Fibroblast of lung (primary cell): ENCODE measurements at regions not wholly inside any gene's neighbourhood (a gene's known extent, or its start where the extent isn't known, plus 50 kb on each side); places are given as distances from the start of the nearest gene placed in this dataset.

ENCODE experiments used
- EZH2 ChIP-seq: IDR thresholded peaks from 2 replicates; pipeline ENCODE4 v1.5.1; 2012; ENCODE audit warnings: low read length, control low read depth, mild to moderate bottlenecking; ENCODE audit errors: missing control alignments
- TF ChIP-seq, protein P1 (sequence below), 2 donors: IDR thresholded peaks in 1 of 2; conservative IDR thresholded peaks in 1 of 2; 1 replicate in 1 of 2; 2 replicates in 1 of 2; pipeline ENCODE4 v1.5.1; 2011 to 2012; ENCODE audit warnings: low read length in 2 of 2, control low read depth in 1 of 2, inconsistent platforms in 1 of 2, low read depth in 1 of 2, mild to moderate bottlenecking in 1 of 2

- TF ChIP-seq, protein P1, sequence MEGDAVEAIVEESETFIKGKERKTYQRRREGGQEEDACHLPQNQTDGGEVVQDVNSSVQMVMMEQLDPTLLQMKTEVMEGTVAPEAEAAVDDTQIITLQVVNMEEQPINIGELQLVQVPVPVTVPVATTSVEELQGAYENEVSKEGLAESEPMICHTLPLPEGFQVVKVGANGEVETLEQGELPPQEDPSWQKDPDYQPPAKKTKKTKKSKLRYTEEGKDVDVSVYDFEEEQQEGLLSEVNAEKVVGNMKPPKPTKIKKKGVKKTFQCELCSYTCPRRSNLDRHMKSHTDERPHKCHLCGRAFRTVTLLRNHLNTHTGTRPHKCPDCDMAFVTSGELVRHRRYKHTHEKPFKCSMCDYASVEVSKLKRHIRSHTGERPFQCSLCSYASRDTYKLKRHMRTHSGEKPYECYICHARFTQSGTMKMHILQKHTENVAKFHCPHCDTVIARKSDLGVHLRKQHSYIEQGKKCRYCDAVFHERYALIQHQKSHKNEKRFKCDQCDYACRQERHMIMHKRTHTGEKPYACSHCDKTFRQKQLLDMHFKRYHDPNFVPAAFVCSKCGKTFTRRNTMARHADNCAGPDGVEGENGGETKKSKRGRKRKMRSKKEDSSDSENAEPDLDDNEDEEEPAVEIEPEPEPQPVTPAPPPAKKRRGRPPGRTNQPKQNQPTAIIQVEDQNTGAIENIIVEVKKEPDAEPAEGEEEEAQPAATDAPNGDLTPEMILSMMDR (conservative IDR thresholded peaks at IDR 0.05 in 1 of 2, IDR thresholded peaks at IDR 0.05 in 1 of 2; ENCODE audit: low read depth in 1 of 2, low read length in 2 of 2): no peak
- TF ChIP-seq EZH2: no peak
Measured at GRCh38 chr6:81295310-81295709, 457.2 kb downstream of the TENT5A start.
